GM19099 (cell line): ENCODE measurements at regions not wholly inside any gene's neighbourhood (a gene's known extent, or its start where the extent isn't known, plus 50 kb on each side); places are given as distances from the start of the nearest gene placed in this dataset.

ENCODE experiments used
- POLR2A ChIP-seq: IDR thresholded peaks from 3 replicates; pipeline ENCODE4 v1.6.1; 2011; ENCODE audit warnings: low read depth; ENCODE audit not compliant: insufficient read length; ENCODE audit errors: extremely low read depth

DNA sequence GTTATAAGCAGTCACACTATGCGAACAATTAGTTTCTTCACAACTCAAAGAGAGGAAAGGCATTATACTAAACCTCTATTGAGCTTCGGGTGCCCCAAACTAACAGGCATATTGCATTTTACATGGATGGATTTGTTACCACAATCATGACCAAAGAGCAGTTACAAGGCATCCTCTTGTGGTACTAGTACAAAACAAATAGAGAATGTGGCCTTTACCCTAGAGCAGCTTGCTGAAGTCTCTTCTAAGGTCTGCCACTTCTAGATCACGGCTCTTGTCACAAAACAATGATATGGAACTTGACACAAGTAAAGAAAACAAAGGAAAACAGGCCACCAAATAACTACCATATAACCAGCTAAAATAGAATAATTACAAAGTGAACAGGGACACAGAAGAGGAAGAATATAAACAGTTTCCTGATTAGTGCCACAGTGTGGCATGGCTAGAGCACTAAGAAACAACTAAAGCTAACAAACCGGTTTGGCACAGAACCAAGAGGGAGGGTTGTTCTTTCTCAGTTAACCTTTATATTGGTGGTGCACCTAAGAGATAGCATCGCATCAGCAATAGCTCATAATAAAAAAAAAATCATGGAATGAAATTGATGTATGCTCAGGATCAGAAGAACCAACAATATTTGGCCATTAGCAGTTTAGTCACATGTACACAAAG lies 209.7 kb upstream of the ATP2B1 start:
- TF ChIP-seq POLR2A = no peak

DNA sequence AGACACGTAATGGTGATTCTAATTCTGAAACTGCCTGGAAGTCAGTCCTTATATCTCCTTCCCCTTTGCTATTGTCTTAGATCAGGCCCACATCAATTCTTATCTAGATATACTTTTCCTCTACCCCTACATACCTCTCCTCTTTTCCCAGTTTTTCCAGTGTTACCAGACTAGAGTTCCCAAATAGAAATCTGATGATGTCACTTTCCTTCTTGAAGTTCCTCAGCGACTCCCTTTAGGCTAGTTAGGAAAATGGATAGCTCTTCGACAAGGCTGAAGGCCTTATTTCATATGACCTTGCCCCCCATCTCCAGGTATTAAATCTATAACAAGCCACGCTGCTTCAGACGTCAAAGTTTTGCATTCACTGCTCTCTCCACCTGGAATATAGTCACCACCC lies 201.1 kb upstream of the ATP2B1 start:
- TF ChIP-seq POLR2A = no peak

DNA sequence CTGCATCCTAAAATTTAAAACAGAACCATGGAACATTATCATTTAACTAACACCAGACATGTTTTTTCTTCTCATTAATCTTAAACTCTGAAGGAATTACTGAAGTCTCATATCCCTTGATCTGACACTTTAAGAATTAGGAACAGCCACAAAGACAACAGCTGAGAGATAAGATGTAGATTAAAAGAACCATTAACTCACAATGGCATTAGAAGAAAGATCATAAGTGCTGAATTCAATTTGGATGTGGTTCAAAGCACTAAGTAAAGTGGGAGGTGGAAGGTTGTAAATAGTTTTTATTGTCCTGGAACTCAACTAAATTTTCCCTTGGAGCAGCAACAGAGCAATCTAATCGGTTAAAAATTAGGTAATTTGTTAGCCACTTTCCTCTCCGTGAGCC lies 199.0 kb upstream of the ATP2B1 start:
- TF ChIP-seq POLR2A = no peak

DNA sequence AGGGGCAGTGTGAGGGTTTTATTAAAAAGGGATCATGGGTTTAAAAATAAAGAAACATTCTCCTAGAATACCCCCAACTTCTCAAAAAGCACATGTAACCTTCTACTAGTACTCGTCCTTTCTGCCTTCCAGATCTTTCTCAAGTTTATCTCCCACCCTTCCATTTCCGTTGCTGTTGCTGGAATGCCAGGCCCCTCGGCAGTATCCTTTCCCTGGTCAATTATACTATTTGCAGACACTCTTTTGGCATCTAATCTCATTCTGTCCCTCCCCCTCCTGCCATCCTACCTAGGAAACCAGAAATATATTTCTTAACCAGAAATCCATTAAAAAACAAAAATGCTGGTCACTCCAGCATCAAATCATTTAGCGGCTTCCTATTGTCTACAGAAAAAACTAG lies 198.2 kb upstream of the ATP2B1 start:
- no peak for TF ChIP-seq POLR2A

DNA sequence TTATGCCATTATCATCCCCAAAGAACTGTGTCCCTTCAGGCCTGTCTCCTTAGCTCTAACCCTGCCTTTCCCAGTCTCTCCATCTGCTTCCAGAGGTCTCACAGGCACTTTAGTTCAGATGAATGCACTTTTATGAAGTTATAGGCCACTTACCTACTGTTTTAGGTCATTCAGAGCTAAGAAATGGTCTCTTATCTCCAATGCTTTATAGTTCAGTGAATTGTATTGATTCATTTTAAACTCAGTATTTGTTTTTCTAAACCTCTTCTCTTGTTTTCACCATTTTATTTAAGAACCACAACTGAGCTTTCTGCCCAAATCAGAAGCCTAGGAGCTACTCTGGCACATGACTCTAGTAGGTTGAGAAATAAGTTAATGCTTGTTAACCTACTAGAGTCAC lies 197.5 kb upstream of the ATP2B1 start:
- TF ChIP-seq POLR2A = no peak

DNA sequence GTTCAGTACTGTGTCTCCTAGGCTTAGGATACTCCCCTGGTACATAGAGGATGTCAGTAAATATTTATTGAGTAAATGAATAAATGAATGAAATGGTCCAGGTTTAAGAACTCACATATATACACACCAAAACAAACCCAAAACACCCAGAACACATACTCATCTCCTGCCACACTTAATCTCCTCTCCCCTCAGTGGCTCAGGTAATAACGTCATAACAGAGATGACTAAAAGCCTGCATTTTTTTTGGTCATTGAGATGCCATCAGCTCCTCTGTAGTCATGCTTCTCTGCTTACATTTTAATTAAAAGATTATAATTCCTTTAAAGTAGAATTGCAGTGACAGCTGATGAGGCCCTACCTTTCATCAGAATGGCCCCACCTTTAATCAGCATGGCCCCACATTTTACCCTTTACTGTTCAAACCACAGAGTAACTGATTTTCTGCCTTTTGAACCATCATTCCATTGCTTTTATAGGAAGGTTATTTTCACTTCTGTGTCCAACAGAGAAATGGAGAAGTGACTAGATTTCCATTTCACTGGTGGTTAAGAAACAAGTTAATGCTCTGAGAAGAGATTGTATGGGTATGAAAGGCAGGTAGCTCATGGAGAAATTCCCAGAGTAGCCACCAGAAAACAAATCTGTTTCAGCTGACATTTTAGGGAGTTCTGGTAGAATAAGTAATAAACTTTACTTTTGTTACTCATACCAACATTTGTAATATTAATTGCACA lies 193.4 kb upstream of the ATP2B1 start:
- TF ChIP-seq POLR2A = no peak

DNA sequence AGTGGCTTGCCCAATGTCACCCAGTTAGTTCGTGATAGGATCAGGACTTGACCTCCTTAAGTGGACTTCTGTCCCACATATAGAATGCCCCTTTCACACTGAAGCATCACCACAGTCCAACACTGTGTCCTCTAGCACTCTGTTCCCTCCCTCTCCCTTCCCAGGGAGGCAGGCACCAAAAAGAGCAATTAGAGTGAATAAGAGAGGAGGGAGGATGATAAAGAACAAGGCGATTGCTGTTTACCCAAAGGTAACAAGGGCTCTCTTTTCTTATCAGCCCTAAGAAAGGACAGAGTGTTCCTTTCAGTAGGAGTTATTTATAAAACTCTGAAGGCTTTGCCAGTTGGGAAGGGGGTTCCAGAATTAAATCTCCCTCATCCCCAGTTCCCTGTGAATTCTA lies 192.7 kb upstream of the ATP2B1 start:
- no peak for TF ChIP-seq POLR2A

DNA sequence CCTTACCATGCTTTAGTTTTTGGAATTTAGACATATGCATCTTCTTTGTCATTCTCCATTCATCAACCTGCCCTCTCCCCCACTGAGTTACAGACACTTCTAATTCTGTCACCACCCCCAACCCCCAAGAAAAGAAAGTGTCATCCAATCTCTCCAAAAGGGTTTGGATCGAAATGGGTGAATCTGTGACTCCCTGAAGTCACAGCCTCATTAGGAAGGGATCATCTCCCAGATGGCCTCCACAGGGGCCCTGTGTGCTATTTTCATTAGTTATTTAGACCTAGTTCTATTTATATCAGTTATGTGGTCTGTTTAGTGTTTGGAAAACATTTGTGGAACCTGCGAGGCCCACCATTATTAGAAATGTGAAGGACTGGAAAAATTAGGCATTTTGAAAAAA lies 191.0 kb upstream of the ATP2B1 start:
- no peak for TF ChIP-seq POLR2A

DNA sequence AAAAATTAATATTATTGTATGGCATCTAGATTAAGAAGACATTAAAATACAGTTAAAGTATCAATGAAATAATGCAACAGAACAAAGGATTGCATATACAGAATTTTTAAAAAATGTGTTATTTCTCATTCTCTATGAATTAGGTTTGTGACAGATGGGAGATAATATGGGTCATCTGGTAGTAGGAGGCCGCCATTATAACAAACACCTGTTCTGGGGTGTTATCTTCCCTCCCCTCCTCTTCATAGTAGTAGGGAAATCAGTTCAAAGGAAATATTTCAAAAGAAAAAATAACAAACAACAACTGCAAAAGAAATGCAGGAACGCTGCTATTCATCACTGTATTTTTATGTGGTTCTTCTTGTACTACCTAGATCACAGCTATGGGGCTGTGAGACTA lies 187.0 kb upstream of the ATP2B1 start:
- TF ChIP-seq POLR2A = no peak

DNA sequence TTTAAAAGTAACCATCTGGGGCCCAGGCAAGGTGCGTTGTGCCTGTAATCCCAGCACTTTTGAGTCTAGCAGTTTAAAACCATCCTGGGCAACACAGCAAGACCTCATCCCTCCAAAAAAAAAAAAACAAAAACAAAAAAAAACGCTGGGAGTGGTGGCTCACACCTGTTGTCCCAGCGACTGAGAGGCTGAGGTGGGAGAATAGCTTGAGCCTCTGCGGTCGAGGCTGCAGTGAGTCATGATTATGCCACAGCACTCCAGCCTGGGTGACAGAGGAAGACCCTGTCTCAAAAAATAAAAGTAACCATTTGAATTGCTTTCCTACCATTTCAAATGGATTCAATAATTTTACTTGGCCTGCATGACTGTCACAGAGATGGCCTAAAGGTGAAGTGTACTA lies 186.5 kb upstream of the ATP2B1 start:
- no peak for TF ChIP-seq POLR2A

DNA sequence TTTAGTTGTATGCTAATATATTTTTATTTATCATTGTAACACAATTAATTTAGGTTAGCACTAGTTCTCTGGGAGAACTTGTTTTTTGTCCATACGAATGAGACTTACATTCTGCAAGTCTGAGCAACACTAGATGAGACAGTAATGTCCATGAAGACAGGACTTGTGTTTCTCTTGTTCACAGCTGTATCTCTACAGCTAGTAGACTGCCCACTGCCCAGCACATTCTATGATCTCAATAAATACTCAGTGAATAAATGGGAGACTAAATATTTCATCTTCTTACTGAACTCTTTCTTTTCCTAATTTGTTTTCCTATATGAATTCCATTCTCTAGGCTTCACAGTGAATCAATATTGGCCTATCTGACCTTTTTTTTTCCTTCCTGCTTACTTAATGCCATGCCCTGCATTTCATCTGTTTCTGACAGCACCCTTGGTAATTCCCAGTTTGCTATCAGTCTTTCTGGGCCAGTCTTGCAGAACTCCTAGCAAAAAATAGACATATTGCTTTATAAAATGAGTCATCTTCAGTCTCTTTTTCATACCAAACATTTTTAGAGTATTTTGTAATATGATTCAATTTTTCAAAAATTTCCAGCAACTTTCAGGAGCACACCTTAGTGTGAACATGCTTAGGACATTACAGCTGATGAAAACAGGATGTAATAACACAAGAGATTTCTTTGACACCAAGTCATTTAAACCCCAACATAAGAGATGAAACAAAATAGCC lies 185.5 kb upstream of the ATP2B1 start:
- TF ChIP-seq POLR2A = no peak

DNA sequence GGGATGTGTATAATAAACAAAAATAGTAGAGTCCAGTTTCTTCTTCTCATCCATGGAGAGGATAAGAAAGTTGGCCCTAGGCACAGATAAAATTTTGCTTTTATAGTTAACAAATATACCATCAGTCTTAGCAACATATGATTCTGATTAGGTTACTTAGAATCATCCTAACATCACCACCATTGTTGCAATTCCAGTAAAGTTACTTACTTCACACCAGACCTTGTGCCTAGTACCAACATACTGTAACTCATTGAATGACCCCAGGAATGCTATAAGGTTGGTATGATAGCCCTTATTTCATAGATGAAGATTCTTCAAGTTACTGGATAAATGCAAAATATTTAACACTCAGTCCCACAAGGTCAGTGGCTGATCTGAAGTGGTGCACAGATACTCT lies 183.8 kb upstream of the ATP2B1 start:
- no peak for TF ChIP-seq POLR2A

DNA sequence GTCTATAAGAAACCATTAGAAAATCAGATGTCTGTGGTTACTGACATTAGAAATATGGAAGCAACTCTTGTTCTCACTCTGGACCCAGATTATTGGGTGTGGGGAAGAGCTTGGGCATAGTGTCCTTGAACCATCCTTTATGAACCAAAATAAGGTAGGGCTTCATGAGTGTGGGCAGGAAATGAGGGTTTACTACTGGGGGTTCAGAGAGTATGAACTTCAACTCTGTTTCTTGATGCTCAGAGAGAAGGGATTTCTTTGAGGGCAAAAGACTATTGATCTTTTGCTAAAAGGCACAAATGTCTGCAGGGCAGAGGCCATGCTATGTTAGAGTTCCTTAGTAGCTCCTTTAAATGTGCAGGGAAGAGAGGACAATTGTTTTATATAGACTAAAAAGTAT lies 183.3 kb upstream of the ATP2B1 start:
- no peak for TF ChIP-seq POLR2A

DNA sequence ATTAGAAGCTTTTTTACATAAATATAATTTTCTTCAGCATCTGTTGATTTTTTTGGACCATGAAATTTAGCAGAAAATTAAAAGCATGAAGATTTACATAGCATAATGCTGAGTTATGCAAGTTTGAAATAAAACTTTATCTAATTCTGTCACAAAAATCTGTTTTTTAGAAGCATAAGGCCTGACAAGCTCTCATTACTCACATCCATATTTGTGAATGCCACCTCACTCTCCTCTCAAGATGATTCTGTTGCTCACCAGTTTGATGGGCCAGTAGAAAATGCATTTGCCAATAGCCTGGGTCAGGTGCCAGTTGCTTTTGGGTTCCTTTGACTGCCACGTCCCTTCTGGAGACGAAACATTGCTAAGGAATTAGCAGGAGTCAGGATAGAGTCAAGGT lies 181.5 kb upstream of the ATP2B1 start:
- TF ChIP-seq POLR2A = no peak

DNA sequence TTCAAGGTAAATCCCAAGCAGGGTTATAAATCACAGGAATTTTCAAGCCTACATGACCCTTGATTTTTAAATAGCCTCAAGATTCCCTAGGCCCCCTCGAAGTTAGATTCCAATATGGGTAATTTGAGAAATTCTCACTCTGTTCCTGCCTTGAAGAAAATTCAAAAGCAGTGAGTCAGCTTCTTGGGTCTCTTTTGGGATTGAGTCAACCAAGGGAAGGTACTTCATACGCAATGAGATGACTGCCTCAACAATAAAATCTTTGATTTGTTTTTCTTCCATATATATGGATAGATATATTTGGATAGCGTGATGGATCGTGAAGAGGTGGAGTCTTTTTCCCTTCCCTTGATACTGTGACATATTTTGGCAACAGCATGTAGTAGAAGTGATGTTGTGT lies 180.4 kb upstream of the ATP2B1 start:
- no peak for TF ChIP-seq POLR2A

DNA sequence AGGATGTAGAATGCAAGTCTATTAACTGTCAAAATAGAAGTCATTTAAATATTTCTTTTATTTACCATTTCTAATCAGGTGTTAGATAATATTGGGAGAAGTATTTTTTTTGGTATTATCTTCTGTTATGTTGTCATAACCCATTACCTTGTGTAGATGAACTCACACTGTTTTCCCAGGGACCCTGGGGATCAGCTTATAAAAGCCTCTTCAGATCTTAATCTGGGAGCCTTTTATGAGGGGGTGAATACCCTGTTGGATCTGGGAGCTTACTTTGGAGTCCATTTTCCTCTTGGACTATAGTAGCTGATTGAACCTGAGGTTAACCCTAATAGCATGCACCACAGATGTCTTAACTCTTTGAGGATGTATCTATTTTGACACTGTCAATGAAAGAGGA lies 176.3 kb upstream of the ATP2B1 start:
- no peak for TF ChIP-seq POLR2A
